ENCODE measurements at regions not wholly inside any gene's neighbourhood (a gene's known extent, or its start where the extent isn't known, plus 50 kb on each side); places are given as distances from the start of the nearest gene placed in this dataset.

DNA sequence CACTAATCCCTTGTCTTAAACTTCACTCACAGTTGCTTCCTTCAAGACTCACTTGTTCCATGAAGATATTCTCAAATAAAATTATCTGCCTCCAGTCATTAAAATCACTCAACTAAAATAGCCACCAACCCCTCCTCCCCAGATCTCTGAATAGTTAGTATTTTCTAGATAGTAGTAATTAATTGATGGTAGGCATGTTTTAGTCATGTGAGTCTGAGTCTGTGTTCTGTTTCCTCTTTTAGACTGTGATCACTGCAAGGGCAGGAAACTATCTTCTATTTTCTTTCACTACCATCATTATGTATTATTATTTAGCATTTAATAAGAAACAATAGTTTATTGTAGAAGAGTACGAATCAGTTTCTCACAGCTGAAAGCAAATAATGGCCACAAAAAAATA, 1080.5 kb downstream of the IGSF11 start:
- DNase-seq (ENCODE audit: low read depth), result no peak

DNA sequence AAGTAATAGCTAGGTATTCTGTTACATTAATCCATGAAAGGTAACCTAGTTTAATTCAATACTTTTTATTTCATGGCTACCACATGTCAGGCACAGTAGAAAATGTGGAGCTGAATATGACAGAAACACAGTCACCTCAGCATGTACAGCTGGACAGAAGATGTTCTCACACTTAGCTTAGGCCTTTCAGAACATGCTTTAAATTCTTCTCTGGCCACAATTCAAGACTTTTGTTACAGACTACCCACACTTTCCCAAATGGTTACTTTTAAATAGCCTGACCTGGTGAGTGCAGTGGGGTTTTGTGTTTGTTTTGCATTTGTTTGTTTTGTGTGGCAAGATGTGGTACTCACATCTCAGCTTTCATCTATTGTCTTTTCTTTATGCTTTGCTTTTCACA, 1079.5 kb downstream of the IGSF11 start:
- no peak for DNase-seq (ENCODE audit: low read depth)

GRCh38 chr3:117958027-117958426, 1076.6 kb downstream of the IGSF11 start:
- no peak for DNase-seq (ENCODE audit: low read depth)

DNA sequence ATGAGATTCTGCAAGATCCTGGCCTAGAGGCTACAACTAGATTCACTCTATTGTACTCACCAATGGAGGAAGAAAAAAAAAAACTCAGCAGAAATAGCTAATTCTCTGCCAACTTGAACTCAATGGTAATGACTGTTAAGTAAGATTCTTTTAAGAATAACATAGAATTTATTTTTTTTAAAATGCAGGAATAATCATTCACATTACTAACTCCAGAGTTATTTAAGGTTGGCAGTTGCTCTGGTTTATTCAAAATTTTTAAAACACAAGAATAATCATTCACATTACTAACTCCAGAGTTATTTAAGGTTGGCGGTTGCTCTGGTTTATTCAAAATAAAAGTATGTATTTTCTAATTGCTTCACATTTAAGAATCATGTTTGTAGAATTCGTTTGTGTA, 1071.9 kb downstream of the IGSF11 start:
- peak; percentile 0 for DNase-seq (ENCODE audit: low read depth)

DNA sequence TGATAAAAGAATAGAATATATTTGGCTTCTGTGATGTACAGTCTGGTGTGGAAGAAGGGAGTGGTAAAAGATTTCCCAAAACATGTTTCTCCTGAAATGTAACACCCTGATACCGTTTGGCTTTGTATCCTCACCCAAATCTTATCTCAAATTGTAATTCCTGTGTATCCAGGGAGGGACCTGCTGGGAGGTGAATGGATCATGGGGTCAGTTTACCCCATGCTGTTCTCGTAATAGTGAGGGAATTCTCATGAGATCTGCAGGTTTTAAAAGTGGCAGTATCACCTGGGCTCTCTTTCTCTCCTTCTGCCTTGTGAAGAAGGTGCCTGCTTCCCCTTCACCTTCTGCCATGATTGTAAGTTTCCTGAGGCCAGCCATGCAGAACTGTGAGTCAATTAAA, 1070.8 kb downstream of the IGSF11 start:
- no peak for DNase-seq (ENCODE audit: low read depth)

DNA sequence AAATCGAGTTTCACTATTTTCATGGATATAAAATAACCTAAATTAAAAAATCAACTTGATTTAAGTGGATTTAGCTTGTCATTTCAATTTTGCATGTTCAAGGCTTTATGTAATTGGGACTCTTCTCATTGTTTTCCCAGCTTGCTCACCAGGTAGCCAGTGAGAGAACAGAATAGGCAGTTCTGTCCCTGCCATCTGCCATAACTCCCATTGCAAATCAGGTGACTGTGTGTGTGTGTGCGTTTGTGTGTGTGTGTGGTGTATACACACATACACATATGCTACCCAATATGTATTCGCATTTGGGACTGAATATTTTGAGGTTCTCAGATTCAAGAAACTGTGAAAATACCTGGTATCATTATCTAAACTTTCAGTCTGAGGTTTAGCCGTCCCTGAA, 1069.8 kb downstream of the IGSF11 start:
- DNase-seq (ENCODE audit: low read depth), result no peak

- no peak for DNase-seq (ENCODE audit: low read depth)
Measured at GRCh38 chr3:117977504-117978228, 1057.0 kb downstream of the IGSF11 start.

GRCh38 chr3:117979466-117979865, 1055.2 kb downstream of the IGSF11 start:
- DNase-seq (ENCODE audit: low read depth), result no peak

DNA sequence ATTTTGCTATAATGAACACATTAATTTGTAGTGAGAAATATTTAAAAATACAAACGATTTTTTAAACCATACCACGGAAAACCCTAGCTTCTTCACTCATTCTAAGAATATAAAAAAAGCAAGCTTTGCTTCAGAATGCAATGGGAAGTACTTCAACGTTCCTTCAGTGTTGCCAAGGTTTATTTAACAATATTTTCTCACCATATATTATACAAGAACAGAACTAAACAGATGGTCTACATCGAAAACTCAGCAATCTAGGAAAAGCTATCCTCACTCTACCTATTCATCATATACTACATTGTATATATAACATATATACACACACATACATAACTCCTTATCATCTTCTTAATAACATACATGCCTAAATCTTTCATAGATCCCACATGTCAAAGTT, 1047.4 kb downstream of the IGSF11 start:
- DNase-seq (ENCODE audit: low read depth), result no peak

- DNase-seq (ENCODE audit: low read depth), result no peak
Measured at GRCh38 chr3:117989982-117990381, 1044.7 kb downstream of the IGSF11 start.

GRCh38 chr3:117990627-117991026, 1044.0 kb downstream of the IGSF11 start:
- no peak for DNase-seq (ENCODE audit: low read depth)

DNA sequence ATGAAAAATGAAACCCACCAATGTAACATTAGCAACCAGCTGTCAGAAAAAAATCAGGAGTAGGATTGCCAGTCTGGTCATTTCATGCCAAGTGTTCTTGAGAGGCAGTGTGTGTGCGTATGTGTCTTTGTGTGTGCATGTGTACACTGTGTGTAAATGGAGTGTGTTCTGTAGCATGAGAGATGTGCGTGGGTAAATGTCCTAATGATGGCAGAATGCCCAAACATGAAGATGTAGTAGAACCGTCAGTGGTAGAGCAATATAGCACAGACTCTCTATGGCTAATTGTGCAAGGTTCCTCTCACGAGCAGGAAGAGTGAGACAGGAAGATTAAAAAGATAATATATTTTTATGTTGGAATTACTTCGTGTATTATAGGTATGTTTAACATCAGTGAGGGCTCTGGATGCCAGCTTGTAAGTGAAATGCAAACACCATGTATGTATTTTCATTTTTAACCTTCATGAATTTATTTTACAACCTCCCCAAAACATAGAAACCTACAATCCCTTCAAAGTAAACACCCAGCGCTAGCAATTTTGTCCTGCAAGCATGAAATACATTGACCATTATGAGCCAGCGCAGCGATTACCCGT, 1038.7 kb downstream of the IGSF11 start:
- DNase-seq (ENCODE audit: low read depth), result no peak

GRCh38 chr3:117997201-117998049, 1037.2 kb downstream of the IGSF11 start:
- DNase-seq (ENCODE audit: low read depth), result peak; percentile 72

DNA sequence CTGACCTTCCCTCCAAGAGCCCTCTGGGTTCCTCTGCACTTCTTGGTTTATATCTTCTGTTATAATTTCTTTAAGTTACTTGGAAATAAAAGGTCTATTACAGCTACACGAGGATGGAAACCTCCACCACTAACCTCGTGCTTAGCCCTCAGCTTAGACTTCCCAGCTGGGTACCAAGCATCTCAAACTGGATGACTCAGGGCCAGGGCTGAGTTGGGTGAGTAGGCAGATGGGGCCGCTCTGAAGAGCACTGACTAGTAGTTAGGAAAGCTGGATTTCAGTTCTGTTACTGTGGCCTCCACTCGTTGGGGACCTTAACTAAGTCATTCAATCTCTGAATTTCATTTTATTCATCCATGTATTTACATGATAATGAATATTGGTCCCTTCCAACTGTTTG, 1036.6 kb downstream of the IGSF11 start:
- peak; percentile 4 for DNase-seq (ENCODE audit: low read depth)

DNA sequence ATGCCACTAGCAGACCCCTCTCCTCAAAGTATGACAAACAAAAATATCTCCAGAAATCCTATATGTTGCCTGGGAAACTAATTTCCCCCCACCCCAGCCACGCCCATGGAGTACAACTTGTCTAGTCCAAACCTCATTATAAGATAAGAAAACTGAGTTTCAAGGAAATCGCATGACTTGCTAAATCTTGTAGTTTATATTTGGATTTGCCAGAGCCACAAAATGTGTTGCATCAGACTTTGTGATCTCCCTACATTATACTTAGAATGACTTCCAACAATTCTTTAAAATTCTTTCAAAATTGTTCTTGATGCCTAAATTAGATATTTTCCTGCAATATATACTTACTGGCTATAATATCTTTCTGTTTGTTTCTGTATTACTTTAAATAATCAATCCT, 1034.4 kb downstream of the IGSF11 start:
- no peak for DNase-seq (ENCODE audit: low read depth)

DNA sequence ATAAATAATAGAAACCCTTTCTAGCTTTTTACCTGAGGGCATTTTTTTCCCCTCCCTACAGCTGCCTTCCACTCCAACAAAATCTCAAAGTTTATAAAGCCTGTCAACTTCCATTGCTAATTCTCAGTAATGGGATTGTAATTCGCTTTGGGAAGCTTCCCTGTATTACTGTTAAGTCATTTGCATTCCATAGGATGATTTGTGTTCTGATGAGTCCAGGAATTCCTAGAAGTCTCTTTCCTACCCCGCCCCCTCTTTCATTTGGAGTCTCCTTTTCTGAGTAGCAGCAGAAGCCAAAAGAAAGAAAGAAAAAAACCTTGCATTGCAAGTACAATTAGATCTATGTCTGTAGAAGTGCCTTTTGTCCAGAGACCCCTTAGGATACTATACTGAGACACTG, 1033.3 kb downstream of the IGSF11 start:
- no peak for DNase-seq (ENCODE audit: low read depth)

DNA sequence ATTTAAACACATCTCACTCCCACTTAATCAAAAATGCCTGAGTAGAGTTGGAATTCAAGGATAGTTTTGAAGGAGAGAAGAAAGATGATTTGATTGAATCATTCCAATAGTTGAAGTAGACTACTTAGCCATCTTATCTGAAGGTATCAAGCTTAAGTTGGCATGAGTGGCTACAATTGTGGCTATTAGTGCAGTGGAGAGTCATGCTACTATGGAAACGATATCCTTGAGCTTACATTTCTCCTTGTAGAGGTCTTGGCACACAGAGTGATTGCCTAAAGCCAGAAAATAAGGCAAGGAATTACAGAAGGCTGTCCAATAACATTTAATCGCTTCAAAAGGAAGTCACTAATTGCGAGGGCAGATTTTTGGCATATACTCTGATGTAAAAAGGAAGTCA, 1022.7 kb downstream of the IGSF11 start:
- DNase-seq (ENCODE audit: low read depth), result no peak

DNA sequence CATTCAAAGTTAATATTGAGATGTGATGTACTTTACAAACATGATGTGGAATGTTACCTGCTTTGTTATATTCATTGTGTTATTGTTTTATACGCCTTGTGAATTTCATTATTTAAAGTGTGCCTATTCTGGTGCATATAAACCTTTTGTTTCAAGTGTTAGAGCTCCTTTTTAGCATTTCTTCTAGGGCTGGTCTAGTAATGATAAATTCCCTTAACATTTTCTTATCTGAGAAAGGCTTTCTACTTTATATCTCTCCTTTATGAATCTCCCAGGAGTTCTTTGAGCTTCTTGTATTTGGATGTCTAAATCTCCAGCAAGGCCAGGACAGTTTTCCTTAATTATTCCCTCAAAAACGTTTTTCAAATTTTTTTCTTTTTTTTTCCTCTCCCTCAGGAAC, 1005.6 kb downstream of the IGSF11 start:
- DNase-seq (ENCODE audit: low read depth), result no peak

- DNase-seq (ENCODE audit: low read depth), result no peak
Measured at GRCh38 chr3:118036215-118036614, 998.4 kb downstream of the IGSF11 start.

GRCh38 chr3:118055381-118055780, 979.3 kb downstream of the IGSF11 start:
- no peak for DNase-seq (ENCODE audit: low read depth)

GRCh38 chr3:118057086-118057485, 977.6 kb downstream of the IGSF11 start:
- DNase-seq (ENCODE audit: low read depth), result no peak

DNA sequence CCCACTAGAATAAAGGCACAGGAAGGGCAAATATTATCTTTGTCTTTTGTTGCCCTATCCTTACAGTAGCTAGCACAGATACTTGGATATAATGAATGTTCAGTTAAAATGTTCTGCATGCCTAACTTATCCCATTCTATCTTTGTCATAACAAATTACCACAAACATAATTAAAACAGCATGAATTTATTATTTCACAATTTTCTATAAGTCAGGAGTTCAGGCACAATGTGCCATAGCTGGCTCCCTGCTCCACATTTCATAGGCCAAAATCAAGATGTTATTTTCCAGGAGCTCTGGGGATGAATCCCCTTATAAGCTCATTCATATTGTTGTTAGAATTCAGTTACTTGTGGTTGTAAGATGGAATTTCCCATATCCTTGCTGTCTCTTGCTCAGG, 975.5 kb downstream of the IGSF11 start:
- DNase-seq (ENCODE audit: low read depth), result no peak

GRCh38 chr3:118067439-118067838, 967.2 kb downstream of the IGSF11 start:
- no peak for DNase-seq (ENCODE audit: low read depth)
